ENCODE measurements at regions not wholly inside any gene's neighbourhood (a gene's known extent, or its start where the extent isn't known, plus 50 kb on each side); places are given as distances from the start of the nearest gene placed in this dataset.

- H3K4me3 ChIP-seq (ENCODE audit: low read depth, low read length): no peak overlapping the region
- DNase-seq (ENCODE audit: low read depth, low spot score): no peak
- no peak for TF ChIP-seq CTCF (IDR thresholded peaks at IDR 0.05; ENCODE audit: low read depth, low read length)
- in situ Hi-C loops (cut with HindIII; ENCODE audit: low sequenced_read_pairs): no loop called here
These were observed 117.2 kb downstream of the SLITRK5 start for GRCh38 chr13:87788363-87788762.

DNA sequence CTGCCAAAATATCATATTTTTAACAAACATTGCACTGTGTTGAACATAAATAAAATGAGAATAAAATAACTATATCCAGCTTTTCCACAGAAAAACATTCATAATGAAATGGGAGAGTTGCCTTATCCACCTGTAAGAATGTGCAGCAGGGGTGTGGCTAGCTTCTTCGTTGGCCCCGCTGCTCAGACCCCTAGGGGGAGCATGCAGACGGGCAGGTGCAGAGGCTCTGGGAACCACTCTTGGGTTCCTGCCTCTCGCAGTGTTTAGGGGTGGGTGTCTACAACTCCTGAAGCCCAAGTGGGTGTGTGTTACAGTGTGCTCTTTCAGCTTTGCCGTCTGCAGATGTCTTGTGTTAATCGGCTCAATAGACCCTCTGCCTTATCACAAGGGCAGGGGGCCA is 121.7 kb downstream of the SLITRK5 start:
- no peak for TF ChIP-seq CTCF (IDR thresholded peaks at IDR 0.05; ENCODE audit: low read depth, low read length)
- H3K4me3 ChIP-seq (ENCODE audit: low read depth, low read length): no peak overlapping the region
- in situ Hi-C loops (cut with HindIII; ENCODE audit: low sequenced_read_pairs): no loop called here
- DNase-seq (ENCODE audit: low read depth, low spot score): no peak

- in situ Hi-C loops (cut with HindIII; ENCODE audit: low sequenced_read_pairs): no loop called here
- H3K4me3 ChIP-seq (ENCODE audit: low read depth, low read length): no peak overlapping the region
- DNase-seq (ENCODE audit: low read depth, low spot score): no peak
- TF ChIP-seq CTCF (IDR thresholded peaks at IDR 0.05; ENCODE audit: low read depth, low read length): no peak
These were observed 127.4 kb downstream of the SLITRK5 start for GRCh38 chr13:87798536-87798935.

GRCh38 chr13:87810391-87810801 is 139.2 kb downstream of the SLITRK5 start:
- in situ Hi-C loops (cut with HindIII; ENCODE audit: low sequenced_read_pairs): no loop called here
- H3K4me3 ChIP-seq (ENCODE audit: low read depth, low read length): no peak overlapping the region
- DNase-seq (ENCODE audit: low read depth, low spot score): no peak
- no peak for TF ChIP-seq CTCF (IDR thresholded peaks at IDR 0.05; ENCODE audit: low read depth, low read length)

DNA sequence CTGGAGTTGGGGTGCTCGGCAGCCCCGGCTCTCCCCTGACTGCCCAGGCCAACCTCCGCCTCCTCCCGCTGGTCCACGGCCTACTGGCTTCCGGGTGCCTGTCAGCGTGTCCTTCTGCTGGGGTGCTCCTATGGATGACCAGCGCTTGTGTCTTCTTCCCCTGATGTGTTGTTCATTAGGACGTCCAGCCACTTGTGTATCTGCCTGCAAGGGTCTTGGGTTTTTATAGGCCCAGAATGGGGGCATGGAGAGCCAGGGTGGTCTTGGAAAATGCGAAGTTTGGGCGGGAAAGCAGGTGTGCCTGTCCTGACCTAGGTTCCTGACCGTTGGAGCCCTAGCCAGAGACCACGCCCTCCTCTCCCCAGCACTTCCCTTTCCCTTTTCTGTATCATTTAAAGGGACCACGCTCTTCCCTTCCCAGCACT is 139.8 kb downstream of the SLITRK5 start:
- no peak for TF ChIP-seq CTCF (IDR thresholded peaks at IDR 0.05; ENCODE audit: low read depth, low read length)
- in situ Hi-C loops (cut with HindIII; ENCODE audit: low sequenced_read_pairs): no loop called here
- no peak overlapping the region for H3K4me3 ChIP-seq (ENCODE audit: low read depth, low read length)
- DNase-seq (ENCODE audit: low read depth, low spot score): no peak

DNA sequence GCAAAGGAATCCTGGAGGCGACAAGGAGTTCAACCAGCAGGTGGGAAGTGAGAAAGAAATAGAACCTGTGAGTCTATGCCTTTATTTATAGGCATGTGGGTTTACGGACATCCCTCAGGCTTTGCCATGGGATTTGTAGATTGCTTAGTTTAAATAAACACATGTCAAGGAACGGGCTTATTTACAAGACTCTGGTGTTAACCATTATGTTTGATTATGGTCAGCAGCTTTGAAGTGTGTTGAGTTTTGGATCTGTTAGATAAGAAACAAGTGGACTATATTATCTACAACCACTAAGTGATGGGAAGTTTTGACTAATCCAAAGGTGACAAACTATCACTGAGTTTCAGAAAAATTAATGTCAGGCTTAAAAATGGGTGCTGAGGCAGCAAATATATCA is 143.2 kb downstream of the SLITRK5 start:
- H3K4me3 ChIP-seq (ENCODE audit: low read depth, low read length): no peak overlapping the region
- TF ChIP-seq CTCF (IDR thresholded peaks at IDR 0.05; ENCODE audit: low read depth, low read length): no peak
- in situ Hi-C loops (cut with HindIII; ENCODE audit: low sequenced_read_pairs): no loop called here
- DNase-seq (ENCODE audit: low read depth, low spot score): no peak

DNA sequence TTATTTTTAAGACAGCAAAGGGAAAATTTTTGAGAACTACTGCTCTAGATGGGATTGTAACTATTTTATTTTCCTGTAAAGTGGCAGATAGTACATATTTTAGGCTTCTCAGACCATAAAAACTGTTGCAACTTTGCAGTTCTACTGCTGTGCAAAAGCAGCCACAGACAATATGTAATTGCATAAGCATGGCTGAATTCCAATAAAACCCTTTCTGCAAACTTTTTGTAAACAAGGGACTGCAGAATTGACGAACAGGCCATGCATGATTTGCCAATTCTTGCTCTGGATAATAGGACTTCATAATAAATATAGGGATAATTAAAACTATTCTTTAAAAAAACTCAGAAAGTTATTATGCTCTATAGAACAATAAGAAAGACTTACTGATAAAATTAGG is 149.1 kb downstream of the SLITRK5 start:
- no peak overlapping the region for H3K4me3 ChIP-seq (ENCODE audit: low read depth, low read length)
- in situ Hi-C loops (cut with HindIII; ENCODE audit: low sequenced_read_pairs): no loop called here
- TF ChIP-seq CTCF (IDR thresholded peaks at IDR 0.05; ENCODE audit: low read depth, low read length): no peak
- DNase-seq (ENCODE audit: low read depth, low spot score): peak; percentile 9

All from astrocyte of the spinal cord (primary cell).